ENCODE measurements at regions not wholly inside any gene's neighbourhood (a gene's known extent, or its start where the extent isn't known, plus 50 kb on each side); places are given as distances from the start of the nearest gene placed in this dataset.
"Not testable (repeated sequence)": the region's sequence is repeated elsewhere in the genome, so short reads cannot be mapped to it uniquely, and the experiment has no call there.

DNA sequence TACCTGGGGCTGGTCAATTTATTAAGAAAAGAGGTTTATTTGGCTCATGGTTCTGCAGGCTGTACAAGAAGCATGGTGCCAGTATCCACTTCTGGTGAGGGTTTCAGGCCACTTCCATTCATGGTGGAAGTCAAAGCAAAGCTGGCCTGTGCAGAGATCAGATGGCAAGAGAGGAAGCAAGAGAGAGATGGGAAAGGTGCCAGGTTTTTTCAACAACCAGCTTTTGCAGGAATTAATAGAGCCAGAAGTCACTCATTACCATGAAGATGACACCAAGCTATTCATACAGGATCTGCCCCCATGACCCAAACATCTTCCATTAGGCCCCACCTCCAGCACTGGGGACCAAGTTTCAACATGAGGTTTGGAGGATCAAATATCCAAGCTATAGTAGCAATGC is 56.8 kb upstream of the ST3GAL5 start:
- H3K36me3 ChIP-seq (replicated peaks in 1 of 2), result no peaks in the 10 kb centered on the region
- intact Hi-C loops (cut with DNase I), result no loop called here
- no peak overlapping the region for H3K4me3 ChIP-seq
- TF ChIP-seq, protein P1, sequence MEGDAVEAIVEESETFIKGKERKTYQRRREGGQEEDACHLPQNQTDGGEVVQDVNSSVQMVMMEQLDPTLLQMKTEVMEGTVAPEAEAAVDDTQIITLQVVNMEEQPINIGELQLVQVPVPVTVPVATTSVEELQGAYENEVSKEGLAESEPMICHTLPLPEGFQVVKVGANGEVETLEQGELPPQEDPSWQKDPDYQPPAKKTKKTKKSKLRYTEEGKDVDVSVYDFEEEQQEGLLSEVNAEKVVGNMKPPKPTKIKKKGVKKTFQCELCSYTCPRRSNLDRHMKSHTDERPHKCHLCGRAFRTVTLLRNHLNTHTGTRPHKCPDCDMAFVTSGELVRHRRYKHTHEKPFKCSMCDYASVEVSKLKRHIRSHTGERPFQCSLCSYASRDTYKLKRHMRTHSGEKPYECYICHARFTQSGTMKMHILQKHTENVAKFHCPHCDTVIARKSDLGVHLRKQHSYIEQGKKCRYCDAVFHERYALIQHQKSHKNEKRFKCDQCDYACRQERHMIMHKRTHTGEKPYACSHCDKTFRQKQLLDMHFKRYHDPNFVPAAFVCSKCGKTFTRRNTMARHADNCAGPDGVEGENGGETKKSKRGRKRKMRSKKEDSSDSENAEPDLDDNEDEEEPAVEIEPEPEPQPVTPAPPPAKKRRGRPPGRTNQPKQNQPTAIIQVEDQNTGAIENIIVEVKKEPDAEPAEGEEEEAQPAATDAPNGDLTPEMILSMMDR (IDR thresholded peaks at IDR 0.05), result no peak
- TF ChIP-seq POLR2A (IDR thresholded peaks at IDR 0.05), result no peak
- no peak overlapping the region for H3K27ac ChIP-seq
- H3K4me1 ChIP-seq (replicated peaks in 1 of 2), result peaks cover 0 to 8% of the 10 kb centered on the region in 2 donors
- H3K9me3 ChIP-seq (replicated peaks in 1 of 3), result no peaks in the 10 kb centered on the region
- no peak for DNase-seq
- H3K27me3 ChIP-seq, result no peaks in the 10 kb centered on the region

GRCh38 chr2:85945172-85945571 is 56.4 kb upstream of the ST3GAL5 start:
- Histone ChIP-seq H3K9me3 (replicated peaks in 1 of 3) (no peaks in the 10 kb centered on the region), H3K4me3 (no peak overlapping the region), H3K27ac (no peak overlapping the region), H3K27me3 (no peaks in the 10 kb centered on the region), H3K36me3 (replicated peaks in 1 of 2) (no peaks in the 10 kb centered on the region), H3K4me1 (replicated peaks in 1 of 2) (peaks cover 0 to 8% of the 10 kb centered on the region in 2 donors)
- intact Hi-C loops (cut with DNase I), result no loop called here
- no peak for DNase-seq
- TF ChIP-seq, protein P1 (IDR thresholded peaks at IDR 0.05), result no peak
- TF ChIP-seq POLR2A (IDR thresholded peaks at IDR 0.05), result no peak
- WGBS, 4 donors, result 77 to 86% (median 82%) methylated on average over 3 of the region's 3 CpGs

GRCh38 chr2:85942346-85942957 is 53.7 kb upstream of the ST3GAL5 start:
- no peaks in the 10 kb centered on the region for H3K27me3 ChIP-seq
- no peaks in the 10 kb centered on the region for H3K36me3 ChIP-seq (replicated peaks in 1 of 2)
- H3K4me1 ChIP-seq (replicated peaks in 1 of 2), result peaks cover 12 to 14% of the 10 kb centered on the region in 2 donors
- H3K4me3 ChIP-seq, result no peak overlapping the region
- intact Hi-C loops (cut with DNase I), result no loop called here
- no peak for DNase-seq
- 85 to 100% (median 95%) methylated on average over 1 of the region's 1 CpG for WGBS, 4 donors
- no peaks in the 10 kb centered on the region for H3K9me3 ChIP-seq (replicated peaks in 1 of 3)
- no peak overlapping the region for H3K27ac ChIP-seq
- TF ChIP-seq, protein P1 (IDR thresholded peaks at IDR 0.05), result no peak
- TF ChIP-seq POLR2A (IDR thresholded peaks at IDR 0.05), result no peak

DNA sequence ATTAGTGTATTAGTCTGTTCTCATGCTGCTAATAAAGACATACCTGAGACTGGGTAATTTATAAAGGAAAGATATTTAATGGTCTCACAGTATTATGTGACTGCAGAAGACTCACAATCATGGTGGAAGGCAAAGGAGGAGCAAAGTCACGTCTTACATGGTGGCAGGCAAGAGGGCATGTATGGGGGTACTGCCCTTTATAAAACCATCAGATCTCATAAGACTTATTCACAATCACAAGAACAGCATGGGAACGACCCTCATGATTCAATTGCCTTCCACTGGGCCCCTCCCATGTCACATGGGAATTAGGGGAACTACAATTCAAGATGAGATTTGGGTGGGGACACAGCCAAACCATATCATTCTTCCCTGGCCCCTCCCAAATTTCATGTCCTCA is 52.7 kb upstream of the ST3GAL5 start:
- DNase-seq; H3K4me3 ChIP-seq; H3K36me3 ChIP-seq (replicated peaks in 1 of 2); intact Hi-C loops (cut with DNase I); H3K9me3 ChIP-seq (replicated peaks in 1 of 3); H3K27ac ChIP-seq; H3K27me3 ChIP-seq: not testable (repeated sequence)
- H3K4me1 ChIP-seq (replicated peaks in 1 of 2), result peaks cover 18 to 20% of the 10 kb centered on the region in 2 donors
- WGBS, 4 donors, result 78 to 100% (median 93%) methylated on average over 2 of the region's 2 CpGs

GRCh38 chr2:85939131-85939530 is 50.3 kb upstream of the ST3GAL5 start:
- 52 to 67% (median 60%) methylated on average over 4 of the region's 4 CpGs for WGBS, 4 donors

More at GRCh38 chr2:85939131-85939530, 50.3 kb upstream of the ST3GAL5 start:
- H3K4me3 ChIP-seq, result no peak overlapping the region
- peak in 1 of 7 donors; percentile 15 for DNase-seq
- no peak for TF ChIP-seq POLR2A (IDR thresholded peaks at IDR 0.05)
- TF ChIP-seq, protein P1 (IDR thresholded peaks at IDR 0.05), result no peak
- H3K4me1 ChIP-seq (replicated peaks in 1 of 2), result peaks cover 34 to 44% of the 10 kb centered on the region in 2 donors
- no peaks in the 10 kb centered on the region for H3K36me3 ChIP-seq (replicated peaks in 1 of 2)
- peak overlapping the region in 1 of 5 donors; percentile 20 for H3K27ac ChIP-seq
- intact Hi-C loops (cut with DNase I), result no loop called here
- H3K27me3 ChIP-seq, result no peaks in the 10 kb centered on the region
- H3K9me3 ChIP-seq (replicated peaks in 1 of 3), result no peaks in the 10 kb centered on the region
